Hypothalamus (tissue), 51 donors: ENCODE measurements at regions not wholly inside any gene's neighbourhood (a gene's known extent, or its start where the extent isn't known, plus 50 kb on each side); places are given as distances from the start of the nearest gene placed in this dataset.
"Not testable (repeated sequence)": the region's sequence is repeated elsewhere in the genome, so short reads cannot be mapped to it uniquely, and the experiment has no call there.

ENCODE experiments used
- DNase-seq, 51 donors: peaks; one replicate each; lab custom pipeline; 2025; lab: John Stamatoyannopoulos, UW

DNA sequence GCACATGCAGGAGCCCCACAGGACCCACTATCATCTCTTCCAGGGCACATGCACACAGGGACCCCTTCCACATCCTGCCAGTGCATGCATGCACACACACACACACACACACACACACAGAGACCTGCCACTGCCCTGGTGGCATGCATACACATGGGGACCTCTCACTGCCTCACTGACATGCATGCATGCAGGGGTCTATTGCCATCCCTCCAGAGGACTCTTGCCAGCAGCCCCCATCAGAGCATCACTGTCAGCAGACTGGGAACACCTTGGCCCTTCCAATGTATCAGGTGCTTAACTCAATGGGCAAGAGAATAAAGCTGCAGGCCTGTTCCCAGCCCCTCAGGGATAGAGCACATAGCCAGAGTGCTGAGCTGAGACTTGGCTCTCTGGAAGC lies 433.6 kb upstream of the PPP1R2C start:
- DNase-seq: no peak

DNA sequence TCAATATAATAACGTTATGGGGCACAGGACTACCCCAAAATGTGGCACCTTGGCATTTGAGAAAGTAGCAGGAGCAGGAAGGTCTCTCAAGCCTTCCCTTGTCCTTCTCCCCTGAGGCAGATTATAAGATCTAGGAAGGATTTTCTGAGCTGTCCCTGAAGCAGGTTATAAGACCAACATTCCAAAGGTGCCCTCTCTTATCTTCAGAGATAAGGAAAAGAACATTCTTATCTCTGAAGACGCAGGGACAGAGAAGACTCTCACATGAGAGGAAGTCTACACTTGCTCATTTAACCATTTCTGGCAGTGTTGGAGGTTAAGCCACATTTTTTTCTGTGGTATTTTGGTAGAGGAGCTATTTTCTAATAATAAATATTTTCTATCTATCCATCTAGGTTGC lies 437.9 kb upstream of the MAOA start:
- DNase-seq: no peak

GRCh38 chrX:43224496-43224895 lies 431.6 kb upstream of the MAOA start:
- DNase-seq: no peak

DNA sequence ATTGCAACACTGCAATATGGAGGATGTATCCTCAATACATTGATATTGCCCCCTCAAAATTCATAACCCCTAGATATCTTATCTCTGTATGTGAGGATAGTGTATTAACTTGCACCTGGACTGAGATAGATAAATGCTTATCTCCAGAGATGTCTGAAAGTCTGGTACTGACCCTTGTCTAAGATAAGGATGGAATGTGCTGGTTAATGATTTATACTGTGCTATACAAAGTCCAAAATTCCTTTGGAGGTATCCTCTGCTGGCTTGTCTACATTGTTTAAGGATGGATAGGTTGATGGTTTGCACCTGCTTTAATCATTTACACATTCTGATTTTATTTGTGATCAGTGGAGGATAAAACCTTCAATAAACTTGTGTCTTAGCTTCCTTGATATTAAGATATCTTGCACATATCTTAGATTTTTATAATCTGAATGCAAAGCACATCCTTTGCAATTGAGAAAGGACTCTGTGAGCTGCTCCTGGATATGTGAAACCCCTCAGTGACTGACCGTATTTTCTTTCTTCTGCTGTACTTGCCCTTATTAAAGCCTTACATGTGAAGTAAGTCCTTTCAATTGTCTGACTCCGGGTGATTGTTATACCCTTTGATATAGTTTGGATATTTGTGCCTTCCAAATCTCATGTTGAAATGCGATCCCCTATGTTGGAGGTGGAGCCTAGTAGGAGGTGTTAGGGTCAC lies 430.3 kb upstream of the MAOA start:
- DNase-seq: no peak

GRCh38 chrX:43238461-43238945 lies 417.6 kb upstream of the MAOA start:
- DNase-seq: peak in 1 of 51 donors; percentile 0

- no peak for DNase-seq
Measured at GRCh38 chrX:43239356-43239755, 416.7 kb upstream of the MAOA start.

DNA sequence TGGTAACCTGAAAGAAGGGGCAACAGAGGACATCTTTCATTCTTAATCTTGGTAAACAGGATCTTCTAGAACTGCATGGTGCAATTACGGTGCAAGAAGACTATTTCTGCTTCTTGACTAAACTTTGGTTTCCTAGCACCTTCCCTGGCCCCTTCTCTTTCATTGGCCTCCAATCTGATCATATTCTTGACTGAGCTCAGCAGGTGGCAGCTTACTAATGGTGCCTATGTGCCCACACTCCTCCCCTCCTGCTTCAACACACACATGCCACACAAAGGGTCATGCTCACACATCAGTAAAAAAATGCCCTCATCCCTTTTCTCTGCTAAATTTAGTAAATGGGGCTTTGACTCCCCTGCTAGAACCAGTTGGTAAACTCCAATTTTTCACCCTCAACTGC lies 400.5 kb upstream of the MAOA start:
- DNase-seq: no peak

DNA sequence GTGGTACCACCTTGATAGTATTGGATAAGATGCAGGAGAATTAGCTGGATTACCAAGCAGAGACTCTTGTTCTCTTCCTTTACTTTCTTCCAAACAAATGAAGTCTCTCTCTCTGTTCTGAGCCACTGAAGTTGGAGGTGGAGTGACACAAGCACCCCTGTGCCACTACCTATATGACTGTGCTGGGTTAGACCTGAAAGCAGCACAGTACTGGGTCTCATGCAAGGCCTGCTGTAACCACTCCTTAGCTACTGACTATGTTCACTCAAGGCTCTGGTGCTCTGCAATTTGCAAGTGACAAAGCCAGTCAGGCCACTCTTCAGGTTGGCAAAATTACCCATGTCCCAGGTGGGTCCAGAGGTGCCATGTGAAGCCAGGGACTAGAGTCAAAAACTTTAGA lies 389.6 kb upstream of the MAOA start:
- no peak for DNase-seq

GRCh38 chrX:43267652-43268051 lies 388.4 kb upstream of the MAOA start:
- DNase-seq: no peak

DNA sequence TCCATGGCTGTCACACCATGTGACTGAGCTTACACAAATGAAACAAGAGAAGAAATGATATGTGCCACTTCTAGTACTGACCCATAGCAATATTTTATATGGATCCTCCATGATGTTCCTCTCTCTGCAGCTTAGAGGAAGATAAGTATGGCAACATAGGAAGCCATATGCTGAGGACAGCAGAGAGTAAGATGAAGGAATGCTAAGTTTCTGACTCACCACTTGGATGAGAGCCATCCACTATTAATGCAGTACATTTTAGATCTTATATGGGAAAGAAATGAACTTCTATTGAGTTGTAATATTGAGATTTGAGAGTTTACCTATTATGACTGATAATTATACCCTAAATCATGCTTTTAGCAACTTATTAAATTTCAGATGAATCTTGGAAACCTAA lies 386.9 kb upstream of the MAOA start:
- no peak for DNase-seq

- DNase-seq: no peak
Measured at GRCh38 chrX:43277879-43278278, 378.2 kb upstream of the MAOA start.

GRCh38 chrX:43278440-43278839 lies 377.7 kb upstream of the MAOA start:
- no peak for DNase-seq

DNA sequence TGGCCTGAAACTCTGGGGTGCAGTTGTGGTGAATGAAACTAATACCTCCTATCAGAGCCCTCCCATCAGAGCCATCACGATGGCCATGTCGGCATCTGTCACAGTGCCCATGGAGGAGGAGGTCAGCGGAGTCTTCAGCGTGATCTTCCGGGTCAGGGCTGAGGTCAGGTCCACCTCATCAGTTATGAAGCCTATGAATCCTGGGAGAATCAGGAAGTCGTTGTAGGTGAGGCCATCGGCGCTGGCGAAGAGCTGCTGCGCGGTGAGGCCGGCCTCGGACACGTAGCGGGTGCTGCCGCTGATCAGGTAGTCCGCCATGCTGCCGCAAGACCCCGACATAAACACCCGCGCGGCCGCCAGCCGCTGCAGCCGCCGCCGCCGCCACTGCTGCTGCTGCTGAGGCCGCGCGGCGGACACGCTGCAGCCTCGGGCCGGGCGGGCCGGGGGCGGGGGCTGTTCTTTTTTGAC lies 376.7 kb upstream of the MAOA start:
- no peak for DNase-seq

DNA sequence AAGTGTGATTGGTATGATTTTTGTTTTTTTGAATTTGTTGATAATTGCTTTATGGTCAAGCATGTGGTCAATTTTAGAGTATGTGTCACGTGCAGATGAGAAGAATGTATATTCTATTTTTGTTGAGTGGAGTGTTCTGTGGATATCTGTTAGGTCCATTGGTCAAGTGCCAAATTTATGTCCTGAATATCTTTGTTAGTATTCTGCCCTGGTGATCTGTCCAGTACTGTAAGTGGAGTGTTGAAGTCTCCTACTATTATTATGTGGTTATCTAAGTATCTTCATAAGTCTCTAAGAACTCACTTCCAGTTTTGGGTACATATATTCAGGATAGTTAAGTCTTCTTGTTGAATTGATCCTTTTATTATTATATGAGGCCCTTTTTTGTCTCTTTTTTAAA lies 372.9 kb upstream of the MAOA start:
- no peak for DNase-seq

- DNase-seq: not testable (repeated sequence)
Measured at GRCh38 chrX:43311625-43312024, 344.5 kb upstream of the MAOA start.

GRCh38 chrX:43313035-43313434 lies 343.1 kb upstream of the MAOA start:
- DNase-seq: no peak

GRCh38 chrX:43314525-43314924 lies 341.6 kb upstream of the MAOA start:
- DNase-seq: no peak

- no peak for DNase-seq
Measured at GRCh38 chrX:43315622-43316021, 340.5 kb upstream of the MAOA start.

DNA sequence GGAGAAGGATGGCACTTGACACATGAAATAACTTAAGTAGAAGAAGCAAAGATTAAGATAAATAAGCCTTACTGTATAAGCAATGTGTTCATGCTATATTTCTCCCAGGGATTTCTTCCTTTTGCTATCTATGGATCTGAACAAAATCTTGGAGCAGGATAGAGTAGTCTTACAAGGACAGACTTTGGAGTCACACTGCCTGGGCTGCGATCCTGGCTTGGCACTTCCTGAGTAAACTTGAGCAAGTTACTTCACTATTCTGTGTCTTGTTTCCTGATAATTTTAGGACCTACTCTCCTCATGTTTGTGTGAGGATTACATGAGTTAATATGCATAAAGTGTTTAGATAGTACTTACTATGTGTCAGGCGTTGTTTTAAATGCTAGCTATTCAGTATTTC lies 340.0 kb upstream of the MAOA start:
- DNase-seq: no peak

- DNase-seq: no peak
Measured at GRCh38 chrX:43317378-43317777, 338.7 kb upstream of the MAOA start.

GRCh38 chrX:43328358-43328946 lies 327.6 kb upstream of the MAOA start:
- no peak for DNase-seq

DNA sequence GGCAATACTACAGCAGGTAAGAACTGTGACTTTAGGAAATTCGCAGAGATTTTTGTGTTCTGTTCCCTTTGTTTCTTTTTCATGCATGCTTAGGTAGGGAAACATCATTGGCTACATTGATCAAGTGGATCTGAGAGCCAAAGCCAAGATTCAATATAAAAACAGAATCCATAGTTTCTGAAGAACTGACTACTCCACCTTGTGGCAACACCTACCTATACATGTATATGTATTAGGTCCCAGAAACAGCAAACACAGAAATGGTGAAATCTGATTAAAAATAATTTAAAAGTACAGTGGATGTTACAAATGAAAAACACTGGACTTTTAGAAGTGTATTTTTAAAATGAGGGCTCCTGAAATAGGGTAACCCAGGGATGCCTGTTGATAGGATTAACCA lies 322.6 kb upstream of the MAOA start:
- DNase-seq: no peak

DNA sequence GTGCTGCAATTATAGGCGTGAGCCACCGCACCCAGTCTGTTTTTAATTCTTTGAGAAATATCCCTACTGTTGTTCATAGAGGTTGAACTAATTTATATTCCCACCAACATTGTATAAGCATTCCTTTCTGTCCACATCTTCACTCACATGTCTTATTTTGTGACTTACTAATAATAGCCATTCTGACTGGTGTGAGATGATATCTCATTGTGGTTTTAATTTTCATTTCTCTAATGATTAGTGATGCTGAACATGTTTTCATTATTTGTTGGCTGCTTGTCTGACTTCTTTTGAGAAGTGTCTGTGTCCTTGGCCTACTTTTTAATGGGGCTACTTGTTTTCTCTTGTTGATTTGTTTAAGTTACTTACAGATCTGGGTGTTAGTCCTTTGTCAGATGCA lies 310.9 kb upstream of the MAOA start:
- no peak for DNase-seq
